HEK293 (cell line): ENCODE measurements at regions not wholly inside any gene's neighbourhood (a gene's known extent, or its start where the extent isn't known, plus 50 kb on each side); places are given as distances from the start of the nearest gene placed in this dataset.
A peak's percentile ranks its signal among the peaks of the same experiment; 100 is the strongest.

ENCODE experiments used
- CTCF ChIA-PET: fragments of 350-600 bp; formaldehyde crosslinking; extraction: SDS; loops from one replicate; lab custom pipeline; 2021; ENCODE audit warnings: antibody characterized with exemption; lab: Yijun Ruan, JAX
- POLR2A ChIA-PET: fragments of 300-600 bp; formaldehyde crosslinking; extraction: SDS; loops from one replicate; lab custom pipeline; 2020; ENCODE audit warnings: antibody characterized with exemption, inconsistent platforms; lab: Yijun Ruan, JAX
- H3K27ac ChIP-seq: fragments of 200-500 bp; sonication (Bioruptor generic); 2 replicates; pipeline ENCODE4 v1.5.1; 2014; ENCODE audit warnings: low read depth, low read length, control low read depth, inconsistent platforms; ENCODE audit errors: extremely low read depth
- H3K36me3 ChIP-seq, 2 experiments: fragments of 200-500 bp in 1 of 2; sonication (Bioruptor generic) in 1 of 2; 1 replicate in 1 of 2; 2 replicates in 1 of 2; pipeline ENCODE4 v1.5.1; 2014 to 2017; ENCODE audit warnings: inconsistent platforms in 2 of 2, low read length in 2 of 2; ENCODE audit not compliant: control insufficient read depth in 2 of 2, insufficient read depth in 1 of 2
- H3K4me1 ChIP-seq: fragments of 200-500 bp; sonication (Bioruptor generic); 2 replicates; pipeline ENCODE4 v1.5.1; 2014; ENCODE audit warnings: mild to moderate bottlenecking, low read length, inconsistent platforms; ENCODE audit not compliant: control insufficient read depth, insufficient read depth
- H3K4me3 ChIP-seq: 2 replicates; pipeline ENCODE4 v1.5.1; 2011; ENCODE audit warnings: low read depth, mild to moderate bottlenecking, control low read depth, low read length, moderate library complexity
- H3K9me3 ChIP-seq: fragments of 200-500 bp; sonication (Bioruptor generic); 2 replicates; pipeline ENCODE4 v1.5.1; 2014; ENCODE audit warnings: low read depth, low read length, inconsistent platforms; ENCODE audit not compliant: control insufficient read depth, insufficient read depth
- BCL6B ChIP-seq: fragments of 450-650 bp; formaldehyde crosslinking; IDR thresholded peaks from 2 replicates; pipeline ENCODE4 v1.5.1; 2017; ENCODE audit warnings: missing biosample characterization, missing genetic modification characterization
- FEZF1 ChIP-seq: fragments of 450-650 bp; formaldehyde crosslinking; IDR thresholded peaks from 2 replicates; pipeline ENCODE4 v1.5.1; 2016; ENCODE audit warnings: missing biosample characterization, missing genetic modification characterization
- GLI2 ChIP-seq: fragments of 450-650 bp; formaldehyde crosslinking; IDR thresholded peaks from 2 replicates; pipeline ENCODE4; 2017; ENCODE audit warnings: missing biosample characterization, missing genetic modification characterization, low read depth, borderline replicate concordance
- HOXA7 ChIP-seq: sonication (generic); formaldehyde crosslinking; IDR thresholded peaks from 2 replicates; pipeline ENCODE4 v1.8.1; 2022; ENCODE audit warnings: missing genetic modification reagents, borderline replicate concordance
- OVOL3 ChIP-seq: fragments of 450-650 bp; formaldehyde crosslinking; IDR thresholded peaks from 2 replicates; pipeline ENCODE4 v1.5.1; 2016; ENCODE audit warnings: missing biosample characterization, missing genetic modification characterization
- YY2 ChIP-seq: fragments of 450-650 bp; formaldehyde crosslinking; IDR thresholded peaks from 2 replicates; pipeline ENCODE4 v1.5.1; 2016; ENCODE audit warnings: missing biosample characterization, missing genetic modification characterization
- ZBTB21 ChIP-seq: fragments of 450-650 bp; formaldehyde crosslinking; IDR thresholded peaks from 2 replicates; pipeline ENCODE4 v1.5.1; 2017; ENCODE audit warnings: missing biosample characterization, missing genetic modification characterization
- ZBTB6 ChIP-seq: fragments of 450-650 bp; formaldehyde crosslinking; IDR thresholded peaks from 2 replicates; pipeline ENCODE4 v1.5.1; 2017; ENCODE audit warnings: missing biosample characterization, missing genetic modification characterization
- ZFP37 ChIP-seq: fragments of 450-650 bp; formaldehyde crosslinking; IDR thresholded peaks from 2 replicates; pipeline ENCODE4 v1.5.1; 2016; ENCODE audit warnings: missing biosample characterization, missing genetic modification characterization
- ZNF148 ChIP-seq: fragments of 450-650 bp; formaldehyde crosslinking; IDR thresholded peaks from 2 replicates; pipeline ENCODE4 v1.5.0; 2017; ENCODE audit warnings: missing biosample characterization, missing genetic modification characterization, borderline replicate concordance
- ZNF214 ChIP-seq: fragments of 450-650 bp; formaldehyde crosslinking; IDR thresholded peaks from 2 replicates; pipeline ENCODE4 v1.5.1; 2017; ENCODE audit warnings: missing biosample characterization, mild to moderate bottlenecking, missing genetic modification characterization, borderline replicate concordance
- ZNF248 ChIP-seq: fragments of 450-650 bp; formaldehyde crosslinking; IDR thresholded peaks from 2 replicates; pipeline ENCODE4 v1.5.1; 2017; ENCODE audit warnings: missing biosample characterization, missing genetic modification characterization
- ZNF501 ChIP-seq: fragments of 450-650 bp; formaldehyde crosslinking; IDR thresholded peaks from 2 replicates; pipeline ENCODE4 v1.5.1; 2016; ENCODE audit warnings: missing biosample characterization, missing genetic modification characterization
- ZNF677 ChIP-seq: fragments of 450-650 bp; IDR thresholded peaks from 2 replicates; pipeline ENCODE4 v1.5.0; 2018; ENCODE audit warnings: missing biosample characterization, mild to moderate bottlenecking, missing genetic modification characterization, moderate library complexity
- ZNF704 ChIP-seq: fragments of 450-650 bp; formaldehyde crosslinking; IDR thresholded peaks from 2 replicates; pipeline ENCODE4 v1.5.1; 2016; ENCODE audit warnings: missing biosample characterization, missing genetic modification characterization
- ZNF830 ChIP-seq: fragments of 450-650 bp; IDR thresholded peaks from 2 replicates; pipeline ENCODE4 v1.5.0; 2018; ENCODE audit warnings: missing biosample characterization, missing genetic modification characterization, low read depth, mild to moderate bottlenecking, moderate library complexity

GRCh38 chr3:178419071-178419470 lies 117.2 kb upstream of the KCNMB2 start:
- Histone ChIP-seq H3K36me3 (no peaks in the 10 kb centered on the region), H3K9me3 (no peaks in the 10 kb centered on the region), H3K4me3 (no peak overlapping the region), H3K27ac (no peak overlapping the region), H3K4me1 (no peaks in the 10 kb centered on the region)
- CTCF ChIA-PET, result interaction anchor here (1.3 kb wide), 1 partner anchor 14 kb away, joined by 3 read pairs; no protein-coding TSS in a partner anchor
- TF ChIP-seq ZNF148 (tag by site-specific recombination), result no peak
- TF ChIP-seq ZNF677 (tag by site-specific recombination), result no peak
- no peak for TF ChIP-seq OVOL3 (tag by site-specific recombination)
- TF ChIP-seq ZNF248, result no peak
- no peak for TF ChIP-seq ZNF501 (tag by site-specific recombination)
- no peak for TF ChIP-seq ZNF214 (tag by site-specific recombination)
- TF ChIP-seq HOXA7, result no peak
- no peak for TF ChIP-seq ZBTB6 (tag by site-specific recombination)
- no peak for TF ChIP-seq BCL6B (tag by site-specific recombination)
- no peak for TF ChIP-seq GLI2 (tag by site-specific recombination)
- POLR2A ChIA-PET, result no interaction called here

GRCh38 chr3:178420033-178420432 lies 116.2 kb upstream of the KCNMB2 start:
- H3K27ac ChIP-seq, result no peak overlapping the region
- ChIA-PET POLR2A (no interaction called here), CTCF (interaction anchor here (1.3 kb wide), 1 partner anchor 13 kb away, joined by 3 read pairs; no protein-coding TSS in a partner anchor)
- H3K9me3 ChIP-seq, result no peaks in the 10 kb centered on the region
- TF ChIP-seq ZNF704 (no peak), ZBTB21 (tag by site-specific recombination) (no peak)
- H3K4me3 ChIP-seq, result no peak overlapping the region
- H3K4me1 ChIP-seq, result no peaks in the 10 kb centered on the region
- H3K36me3 ChIP-seq, result no peaks in the 10 kb centered on the region

- POLR2A ChIA-PET, result no interaction called here
- Histone ChIP-seq H3K9me3 (no peaks in the 10 kb centered on the region), H3K36me3 (no peaks in the 10 kb centered on the region), H3K4me1 (no peaks in the 10 kb centered on the region), H3K4me3 (no peak overlapping the region), H3K27ac (no peak overlapping the region)
- peak; percentile 40; the same call in 1 of the 2 replicates for TF ChIP-seq FEZF1
- TF ChIP-seq ZNF830 (tag by site-specific recombination), result no peak
- TF ChIP-seq ZFP37 (tag by site-specific recombination), result no peak
- TF ChIP-seq GLI2 (tag by site-specific recombination), result 0 out of 2 replicates have a peak, but pooled peaks have one; percentile 5
- no peak for TF ChIP-seq YY2
- CTCF ChIA-PET, result interaction anchor here (0.7 kb wide), 1 partner anchor 743 kb away, joined by 3 read pairs; no protein-coding TSS in a partner anchor
Observed at GRCh38 chr3:178421069-178421468, 115.2 kb upstream of the KCNMB2 start.
